HTR-8/SVneo (cell line): ENCODE measurements at regions not wholly inside any gene's neighbourhood (a gene's known extent, or its start where the extent isn't known, plus 50 kb on each side); places are given as distances from the start of the nearest gene placed in this dataset.
A peak's percentile ranks its signal among the peaks of the same experiment; 100 is the strongest.

Experiments used
- DNase-seq: peaks from one replicate; pipeline ENCODE4 v3.0.0; 2011; ENCODE audit warnings: low spot score, mixed read lengths; ENCODE audit not compliant: insufficient read length
- FAIRE-seq: peaks from 2 replicates; lab custom pipeline; 2011; peaks lifted over from hg19 to GRCh38; lab: Jason Lieb, UNC

- DNase-seq (no peak), FAIRE-seq (no peak)
Observed at GRCh38 chr10:121065330-121065729, 214.2 kb downstream of the WDR11 start.

GRCh38 chr10:121069061-121069850, 218.1 kb downstream of the WDR11 start:
- no peak for DNase-seq
- FAIRE-seq = no peak

GRCh38 chr10:121070275-121071070, 219.3 kb downstream of the WDR11 start:
- FAIRE-seq = no peak
- no peak for DNase-seq

GRCh38 chr10:121071901-121072300, 220.7 kb downstream of the WDR11 start:
- DNase-seq = no peak

GRCh38 chr10:121073728-121074127, 222.6 kb downstream of the WDR11 start:
- DNase-seq (no peak), FAIRE-seq (no peak)

More at GRCh38 chr10:121071901-121072300, 220.7 kb downstream of the WDR11 start:
- no peak for FAIRE-seq

- DNase-seq = no peak
- FAIRE-seq = no peak
Observed at GRCh38 chr10:121076776-121077715, 225.9 kb downstream of the WDR11 start.

GRCh38 chr10:121078036-121078435, 226.9 kb downstream of the WDR11 start:
- no peak for FAIRE-seq
- DNase-seq = no peak

GRCh38 chr10:121078672-121079102, 227.5 kb downstream of the WDR11 start:
- no peak for DNase-seq
- FAIRE-seq = no peak

- FAIRE-seq (no peak), DNase-seq (no peak)
Observed at GRCh38 chr10:121079226-121079625, 228.1 kb downstream of the WDR11 start.

- FAIRE-seq (no peak), DNase-seq (no peak)
Observed at GRCh38 chr10:121080281-121080891, 229.2 kb downstream of the WDR11 start.

- no peak for FAIRE-seq
Observed at GRCh38 chr10:121081306-121081705, 230.1 kb downstream of the WDR11 start.

GRCh38 chr10:121082984-121083383, 231.8 kb downstream of the WDR11 start:
- no peak for FAIRE-seq
- DNase-seq = no peak

More at GRCh38 chr10:121081306-121081705, 230.1 kb downstream of the WDR11 start:
- no peak for DNase-seq

- DNase-seq (no peak), FAIRE-seq (no peak)
Observed at GRCh38 chr10:121084016-121084674, 233.0 kb downstream of the WDR11 start.

GRCh38 chr10:121084675-121085070, 233.5 kb downstream of the WDR11 start:
- FAIRE-seq (no peak), DNase-seq (no peak)

- no peak for FAIRE-seq
- DNase-seq = no peak
Observed at GRCh38 chr10:121085367-121085766, 234.2 kb downstream of the WDR11 start.

GRCh38 chr10:121087129-121087528, 236.0 kb downstream of the WDR11 start:
- FAIRE-seq (no peak), DNase-seq (no peak)

GRCh38 chr10:121087688-121088087, 236.5 kb downstream of the WDR11 start:
- no peak for DNase-seq
- peak; percentile 33 for FAIRE-seq

GRCh38 chr10:121088524-121088923, 237.4 kb downstream of the WDR11 start:
- FAIRE-seq = no peak
- DNase-seq = no peak

- FAIRE-seq = no peak
- no peak for DNase-seq
Observed at GRCh38 chr10:121089434-121089833, 238.3 kb downstream of the WDR11 start.
